SIG-M5 (cell line): ENCODE measurements at regions not wholly inside any gene's neighbourhood (a gene's known extent, or its start where the extent isn't known, plus 50 kb on each side); places are given as distances from the start of the nearest gene placed in this dataset.

ENCODE experiments used
- DNase-seq: peaks from one replicate; lab custom pipeline; 2025; lab: John Stamatoyannopoulos, UW

GRCh38 chr13:50358231-50359040 lies 343.2 kb downstream of the KCNRG start:
- no peak for DNase-seq

GRCh38 chr13:50359041-50359367 lies 343.8 kb downstream of the KCNRG start:
- no peak for DNase-seq

GRCh38 chr13:50359779-50360178 lies 344.5 kb downstream of the KCNRG start:
- DNase-seq: no peak

GRCh38 chr13:50360637-50361036 lies 345.4 kb downstream of the KCNRG start:
- no peak for DNase-seq

GRCh38 chr13:50361282-50361681 lies 346.0 kb downstream of the KCNRG start:
- DNase-seq: no peak

GRCh38 chr13:50365408-50366391 lies 350.5 kb downstream of the KCNRG start:
- no peak for DNase-seq

- DNase-seq: no peak
These were observed 351.4 kb downstream of the KCNRG start for GRCh38 chr13:50366488-50367174.

- DNase-seq: no peak
These were observed 354.4 kb downstream of the KCNRG start for GRCh38 chr13:50369646-50370045.

GRCh38 chr13:50370303-50370950 lies 355.2 kb downstream of the KCNRG start:
- DNase-seq: peak; percentile 93

GRCh38 chr13:50374517-50374916 lies 359.3 kb downstream of the KCNRG start:
- DNase-seq: no peak

GRCh38 chr13:50375792-50376191 lies 360.5 kb downstream of the KCNRG start:
- DNase-seq: no peak

GRCh38 chr13:50376895-50377575 lies 361.8 kb downstream of the KCNRG start:
- DNase-seq: no peak

- DNase-seq: no peak
These were observed 362.6 kb downstream of the KCNRG start for GRCh38 chr13:50377726-50378270.

GRCh38 chr13:50378509-50379044 lies 363.3 kb downstream of the KCNRG start:
- DNase-seq: no peak

GRCh38 chr13:50379584-50379983 lies 364.3 kb downstream of the KCNRG start:
- DNase-seq: no peak

- DNase-seq: no peak
These were observed 365.7 kb downstream of the KCNRG start for GRCh38 chr13:50380905-50381304.

- no peak for DNase-seq
These were observed 367.3 kb downstream of the KCNRG start for GRCh38 chr13:50382511-50382910.

- DNase-seq: no peak
These were observed 367.7 kb downstream of the KCNRG start for GRCh38 chr13:50382951-50383350.

GRCh38 chr13:50384724-50385123 lies 369.5 kb downstream of the KCNRG start:
- DNase-seq: no peak

- DNase-seq: no peak
These were observed 371.4 kb downstream of the KCNRG start for GRCh38 chr13:50386541-50387050.
